ENCODE measurements at regions not wholly inside any gene's neighbourhood (a gene's known extent, or its start where the extent isn't known, plus 50 kb on each side); places are given as distances from the start of the nearest gene placed in this dataset.

GRCh38 chr10:130905921-130906320 lies 405.6 kb downstream of the TCERG1L start:
- Histone ChIP-seq H3K27ac (ENCODE audit: insufficient read depth, low read length, poor library complexity, severe bottlenecking) (no peak overlapping the region), H3K27me3 (replicated peaks; ENCODE audit: control insufficient read depth, insufficient read depth, low read length, poor library complexity, severe bottlenecking) (no peaks in the 10 kb centered on the region), H3K4me3 (ENCODE audit: insufficient read depth, low read depth, low read length, poor library complexity, severe bottlenecking) (no peak overlapping the region), H3K4me1 (ENCODE audit: control insufficient read depth, insufficient read depth, low read length, poor library complexity, severe bottlenecking) (no peaks in the 10 kb centered on the region), H3K36me3 (ENCODE audit: control insufficient read depth, insufficient read depth, low read length) (no peaks in the 10 kb centered on the region), H3K9me3 (ENCODE audit: control insufficient read depth, low read length) (no peaks in the 10 kb centered on the region)
- no peak for DNase-seq

- Histone ChIP-seq H3K9me3 (ENCODE audit: control insufficient read depth, low read length) (no peaks in the 10 kb centered on the region), H3K36me3 (ENCODE audit: control insufficient read depth, insufficient read depth, low read length) (no peaks in the 10 kb centered on the region), H3K27ac (ENCODE audit: insufficient read depth, low read length, poor library complexity, severe bottlenecking) (no peak overlapping the region), H3K27me3 (replicated peaks; ENCODE audit: control insufficient read depth, insufficient read depth, low read length, poor library complexity, severe bottlenecking) (no peaks in the 10 kb centered on the region), H3K4me3 (ENCODE audit: insufficient read depth, low read depth, low read length, poor library complexity, severe bottlenecking) (no peak overlapping the region), H3K4me1 (ENCODE audit: control insufficient read depth, insufficient read depth, low read length, poor library complexity, severe bottlenecking) (no peaks in the 10 kb centered on the region)
- DNase-seq = no peak
These were observed 400.7 kb downstream of the TCERG1L start for GRCh38 chr10:130910848-130911247.

- no peaks in the 10 kb centered on the region for H3K36me3 ChIP-seq (ENCODE audit: control insufficient read depth, insufficient read depth, low read length)
- H3K4me1 ChIP-seq (ENCODE audit: control insufficient read depth, insufficient read depth, low read length, poor library complexity, severe bottlenecking) = no peaks in the 10 kb centered on the region
- no peak overlapping the region for H3K27ac ChIP-seq (ENCODE audit: insufficient read depth, low read length, poor library complexity, severe bottlenecking)
- no peak for DNase-seq
- H3K4me3 ChIP-seq (ENCODE audit: insufficient read depth, low read depth, low read length, poor library complexity, severe bottlenecking) = no peak overlapping the region
- H3K27me3 ChIP-seq (replicated peaks; ENCODE audit: control insufficient read depth, insufficient read depth, low read length, poor library complexity, severe bottlenecking) = no peaks in the 10 kb centered on the region
- H3K9me3 ChIP-seq (ENCODE audit: control insufficient read depth, low read length) = no peaks in the 10 kb centered on the region
These were observed 397.7 kb downstream of the TCERG1L start for GRCh38 chr10:130913844-130914243.

GRCh38 chr10:130914367-130914766 lies 397.2 kb downstream of the TCERG1L start:
- DNase-seq = no peak
- H3K4me3 ChIP-seq (ENCODE audit: insufficient read depth, low read depth, low read length, poor library complexity, severe bottlenecking) = no peak overlapping the region
- H3K27me3 ChIP-seq (replicated peaks; ENCODE audit: control insufficient read depth, insufficient read depth, low read length, poor library complexity, severe bottlenecking) = no peaks in the 10 kb centered on the region
- H3K27ac ChIP-seq (ENCODE audit: insufficient read depth, low read length, poor library complexity, severe bottlenecking) = no peak overlapping the region
- H3K9me3 ChIP-seq (ENCODE audit: control insufficient read depth, low read length) = no peaks in the 10 kb centered on the region
- no peaks in the 10 kb centered on the region for H3K4me1 ChIP-seq (ENCODE audit: control insufficient read depth, insufficient read depth, low read length, poor library complexity, severe bottlenecking)
- no peaks in the 10 kb centered on the region for H3K36me3 ChIP-seq (ENCODE audit: control insufficient read depth, insufficient read depth, low read length)

- no peaks in the 10 kb centered on the region for H3K4me1 ChIP-seq (ENCODE audit: control insufficient read depth, insufficient read depth, low read length, poor library complexity, severe bottlenecking)
- no peaks in the 10 kb centered on the region for H3K27me3 ChIP-seq (replicated peaks; ENCODE audit: control insufficient read depth, insufficient read depth, low read length, poor library complexity, severe bottlenecking)
- H3K27ac ChIP-seq (ENCODE audit: insufficient read depth, low read length, poor library complexity, severe bottlenecking) = no peak overlapping the region
- H3K9me3 ChIP-seq (ENCODE audit: control insufficient read depth, low read length) = no peaks in the 10 kb centered on the region
- no peak for DNase-seq
- H3K36me3 ChIP-seq (ENCODE audit: control insufficient read depth, insufficient read depth, low read length) = no peaks in the 10 kb centered on the region
- no peak overlapping the region for H3K4me3 ChIP-seq (ENCODE audit: insufficient read depth, low read depth, low read length, poor library complexity, severe bottlenecking)
These were observed 396.5 kb downstream of the TCERG1L start for GRCh38 chr10:130915065-130915464.

GRCh38 chr10:130921461-130921860 lies 390.1 kb downstream of the TCERG1L start:
- Histone ChIP-seq H3K4me3 (ENCODE audit: insufficient read depth, low read depth, low read length, poor library complexity, severe bottlenecking) (no peak overlapping the region), H3K9me3 (ENCODE audit: control insufficient read depth, low read length) (no peaks in the 10 kb centered on the region), H3K27me3 (replicated peaks; ENCODE audit: control insufficient read depth, insufficient read depth, low read length, poor library complexity, severe bottlenecking) (no peaks in the 10 kb centered on the region), H3K36me3 (ENCODE audit: control insufficient read depth, insufficient read depth, low read length) (no peaks in the 10 kb centered on the region), H3K4me1 (ENCODE audit: control insufficient read depth, insufficient read depth, low read length, poor library complexity, severe bottlenecking) (no peaks in the 10 kb centered on the region), H3K27ac (ENCODE audit: insufficient read depth, low read length, poor library complexity, severe bottlenecking) (no peak overlapping the region)
- no peak for DNase-seq

- Histone ChIP-seq H3K27ac (ENCODE audit: insufficient read depth, low read length, poor library complexity, severe bottlenecking) (no peak overlapping the region), H3K4me3 (ENCODE audit: insufficient read depth, low read depth, low read length, poor library complexity, severe bottlenecking) (no peak overlapping the region), H3K27me3 (replicated peaks; ENCODE audit: control insufficient read depth, insufficient read depth, low read length, poor library complexity, severe bottlenecking) (no peaks in the 10 kb centered on the region), H3K36me3 (ENCODE audit: control insufficient read depth, insufficient read depth, low read length) (no peaks in the 10 kb centered on the region), H3K9me3 (ENCODE audit: control insufficient read depth, low read length) (no peaks in the 10 kb centered on the region), H3K4me1 (ENCODE audit: control insufficient read depth, insufficient read depth, low read length, poor library complexity, severe bottlenecking) (no peaks in the 10 kb centered on the region)
- no peak for DNase-seq
These were observed 389.5 kb downstream of the TCERG1L start for GRCh38 chr10:130921911-130922440.

- H3K27ac ChIP-seq (ENCODE audit: insufficient read depth, low read length, poor library complexity, severe bottlenecking) = no peak overlapping the region
- DNase-seq = no peak
- no peak overlapping the region for H3K4me3 ChIP-seq (ENCODE audit: insufficient read depth, low read depth, low read length, poor library complexity, severe bottlenecking)
- no peaks in the 10 kb centered on the region for H3K9me3 ChIP-seq (ENCODE audit: control insufficient read depth, low read length)
- no peaks in the 10 kb centered on the region for H3K4me1 ChIP-seq (ENCODE audit: control insufficient read depth, insufficient read depth, low read length, poor library complexity, severe bottlenecking)
- no peaks in the 10 kb centered on the region for H3K36me3 ChIP-seq (ENCODE audit: control insufficient read depth, insufficient read depth, low read length)
- H3K27me3 ChIP-seq (replicated peaks; ENCODE audit: control insufficient read depth, insufficient read depth, low read length, poor library complexity, severe bottlenecking) = no peaks in the 10 kb centered on the region
These were observed 387.9 kb downstream of the TCERG1L start for GRCh38 chr10:130923596-130923995.

- Histone ChIP-seq H3K27ac (ENCODE audit: insufficient read depth, low read length, poor library complexity, severe bottlenecking) (no peak overlapping the region), H3K36me3 (ENCODE audit: control insufficient read depth, insufficient read depth, low read length) (no peaks in the 10 kb centered on the region), H3K4me3 (ENCODE audit: insufficient read depth, low read depth, low read length, poor library complexity, severe bottlenecking) (no peak overlapping the region), H3K9me3 (ENCODE audit: control insufficient read depth, low read length) (no peaks in the 10 kb centered on the region), H3K27me3 (replicated peaks; ENCODE audit: control insufficient read depth, insufficient read depth, low read length, poor library complexity, severe bottlenecking) (no peaks in the 10 kb centered on the region), H3K4me1 (ENCODE audit: control insufficient read depth, insufficient read depth, low read length, poor library complexity, severe bottlenecking) (no peaks in the 10 kb centered on the region)
- DNase-seq = no peak
These were observed 387.2 kb downstream of the TCERG1L start for GRCh38 chr10:130924138-130924819.

- Histone ChIP-seq H3K36me3 (ENCODE audit: control insufficient read depth, insufficient read depth, low read length) (no peaks in the 10 kb centered on the region), H3K27me3 (replicated peaks; ENCODE audit: control insufficient read depth, insufficient read depth, low read length, poor library complexity, severe bottlenecking) (no peaks in the 10 kb centered on the region), H3K4me1 (ENCODE audit: control insufficient read depth, insufficient read depth, low read length, poor library complexity, severe bottlenecking) (no peaks in the 10 kb centered on the region), H3K9me3 (ENCODE audit: control insufficient read depth, low read length) (no peaks in the 10 kb centered on the region), H3K4me3 (ENCODE audit: insufficient read depth, low read depth, low read length, poor library complexity, severe bottlenecking) (no peak overlapping the region), H3K27ac (ENCODE audit: insufficient read depth, low read length, poor library complexity, severe bottlenecking) (no peak overlapping the region)
- no peak for DNase-seq
These were observed 385.1 kb downstream of the TCERG1L start for GRCh38 chr10:130926442-130926841.

Data from effector memory CD4-positive, alpha-beta T cell (primary cell).